ENCODE measurements at regions not wholly inside any gene's neighbourhood (a gene's known extent, or its start where the extent isn't known, plus 50 kb on each side); places are given as distances from the start of the nearest gene placed in this dataset.

DNA sequence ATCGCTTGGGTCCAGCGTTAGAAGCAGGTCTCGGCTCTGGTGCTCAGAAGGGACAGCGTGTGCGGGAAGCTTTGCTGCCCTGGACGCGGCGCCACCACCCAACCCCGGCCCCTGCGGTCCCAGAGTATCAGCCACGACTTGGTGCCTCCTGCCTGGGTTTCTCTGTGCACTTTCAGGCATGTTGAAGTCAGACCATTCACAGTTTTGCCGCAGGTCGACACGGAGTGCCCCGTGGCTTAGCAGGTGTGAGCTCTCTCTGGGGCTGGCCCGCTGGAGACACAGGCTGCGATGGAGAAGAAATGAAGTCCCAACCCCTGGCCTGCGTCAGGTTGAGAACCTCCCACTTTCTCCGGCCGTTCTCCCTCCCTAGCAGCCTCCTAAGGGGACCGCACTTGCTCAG, 494.5 kb downstream of the BRD1 start:
- no peaks in the 10 kb centered on the region for H3F3A ChIP-seq (ENCODE audit: low read depth)
- no peaks in the 10 kb centered on the region for H4K20me1 ChIP-seq (ENCODE audit: insufficient read depth, low read length, poor library complexity, severe bottlenecking)
- no peaks in the 10 kb centered on the region for H3K9me3 ChIP-seq (ENCODE audit: insufficient read depth, low read depth, low read length)
- no peak overlapping the region for H2AFZ ChIP-seq (ENCODE audit: low read length)
- TF ChIP-seq EZH2phosphoT487 (IDR thresholded peaks at IDR 0.05; ENCODE audit: borderline replicate concordance): no peak
- TF ChIP-seq, protein P1, sequence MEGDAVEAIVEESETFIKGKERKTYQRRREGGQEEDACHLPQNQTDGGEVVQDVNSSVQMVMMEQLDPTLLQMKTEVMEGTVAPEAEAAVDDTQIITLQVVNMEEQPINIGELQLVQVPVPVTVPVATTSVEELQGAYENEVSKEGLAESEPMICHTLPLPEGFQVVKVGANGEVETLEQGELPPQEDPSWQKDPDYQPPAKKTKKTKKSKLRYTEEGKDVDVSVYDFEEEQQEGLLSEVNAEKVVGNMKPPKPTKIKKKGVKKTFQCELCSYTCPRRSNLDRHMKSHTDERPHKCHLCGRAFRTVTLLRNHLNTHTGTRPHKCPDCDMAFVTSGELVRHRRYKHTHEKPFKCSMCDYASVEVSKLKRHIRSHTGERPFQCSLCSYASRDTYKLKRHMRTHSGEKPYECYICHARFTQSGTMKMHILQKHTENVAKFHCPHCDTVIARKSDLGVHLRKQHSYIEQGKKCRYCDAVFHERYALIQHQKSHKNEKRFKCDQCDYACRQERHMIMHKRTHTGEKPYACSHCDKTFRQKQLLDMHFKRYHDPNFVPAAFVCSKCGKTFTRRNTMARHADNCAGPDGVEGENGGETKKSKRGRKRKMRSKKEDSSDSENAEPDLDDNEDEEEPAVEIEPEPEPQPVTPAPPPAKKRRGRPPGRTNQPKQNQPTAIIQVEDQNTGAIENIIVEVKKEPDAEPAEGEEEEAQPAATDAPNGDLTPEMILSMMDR (conservative IDR thresholded peaks at IDR 0.05; ENCODE audit: low read length): no peak
- H3K9ac ChIP-seq (ENCODE audit: low read depth, low read length, poor library complexity, severe bottlenecking): no peak overlapping the region
- H3K9me2 ChIP-seq (replicated peaks; ENCODE audit: low read depth, low read length): no peaks in the 10 kb centered on the region
- no peaks in the 10 kb centered on the region for H3K27me3 ChIP-seq (ENCODE audit: insufficient read depth, low read length, poor library complexity, severe bottlenecking)
- H3K79me2 ChIP-seq (ENCODE audit: insufficient read depth, low read length): no peaks in the 10 kb centered on the region
- H3K4me2 ChIP-seq (ENCODE audit: low read depth, low read length, poor library complexity, severe bottlenecking): no peak overlapping the region
- H3K36me3 ChIP-seq (ENCODE audit: insufficient read depth, low read length): no peaks in the 10 kb centered on the region
- H3K4me3 ChIP-seq (ENCODE audit: low read length, poor library complexity, severe bottlenecking): no peak overlapping the region
- H3K4me1 ChIP-seq (ENCODE audit: insufficient read depth, low read length, poor library complexity, severe bottlenecking): no peaks in the 10 kb centered on the region

DNA sequence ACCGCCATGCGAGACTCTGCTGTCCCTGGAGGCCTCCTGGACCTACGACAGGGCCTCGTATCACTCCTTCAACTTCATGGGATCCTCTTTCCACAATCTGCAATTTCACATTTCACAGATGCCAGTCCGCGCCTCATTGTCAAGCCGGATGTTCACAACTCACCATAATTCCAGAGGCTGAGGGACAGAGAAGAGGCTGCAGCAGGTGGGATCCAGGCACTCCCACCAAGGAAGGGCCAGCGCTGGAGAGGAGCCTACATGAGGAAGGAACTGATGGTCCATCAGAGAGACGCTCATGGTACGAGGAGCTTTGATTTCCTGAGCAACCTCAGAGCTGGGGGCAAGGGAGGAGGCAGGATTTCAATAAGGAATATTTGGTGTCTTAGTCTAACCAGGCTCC, 495.0 kb downstream of the BRD1 start:
- no peaks in the 10 kb centered on the region for H3K27me3 ChIP-seq (ENCODE audit: insufficient read depth, low read length, poor library complexity, severe bottlenecking)
- TF ChIP-seq, protein P1 (conservative IDR thresholded peaks at IDR 0.05; ENCODE audit: low read length): no peak
- no peak for TF ChIP-seq EZH2phosphoT487 (IDR thresholded peaks at IDR 0.05; ENCODE audit: borderline replicate concordance)
- H3K36me3 ChIP-seq (ENCODE audit: insufficient read depth, low read length): no peaks in the 10 kb centered on the region
- H3F3A ChIP-seq (ENCODE audit: low read depth): no peaks in the 10 kb centered on the region
- H3K4me2 ChIP-seq (ENCODE audit: low read depth, low read length, poor library complexity, severe bottlenecking): no peak overlapping the region
- H3K9ac ChIP-seq (ENCODE audit: low read depth, low read length, poor library complexity, severe bottlenecking): no peak overlapping the region
- no peaks in the 10 kb centered on the region for H3K9me3 ChIP-seq (ENCODE audit: insufficient read depth, low read depth, low read length)
- no peak overlapping the region for H3K4me3 ChIP-seq (ENCODE audit: low read length, poor library complexity, severe bottlenecking)
- H3K4me1 ChIP-seq (ENCODE audit: insufficient read depth, low read length, poor library complexity, severe bottlenecking): no peaks in the 10 kb centered on the region
- no peaks in the 10 kb centered on the region for H3K9me2 ChIP-seq (replicated peaks; ENCODE audit: low read depth, low read length)
- no peaks in the 10 kb centered on the region for H3K79me2 ChIP-seq (ENCODE audit: insufficient read depth, low read length)
- H4K20me1 ChIP-seq (ENCODE audit: insufficient read depth, low read length, poor library complexity, severe bottlenecking): no peaks in the 10 kb centered on the region
- H2AFZ ChIP-seq (ENCODE audit: low read length): no peak overlapping the region

DNA sequence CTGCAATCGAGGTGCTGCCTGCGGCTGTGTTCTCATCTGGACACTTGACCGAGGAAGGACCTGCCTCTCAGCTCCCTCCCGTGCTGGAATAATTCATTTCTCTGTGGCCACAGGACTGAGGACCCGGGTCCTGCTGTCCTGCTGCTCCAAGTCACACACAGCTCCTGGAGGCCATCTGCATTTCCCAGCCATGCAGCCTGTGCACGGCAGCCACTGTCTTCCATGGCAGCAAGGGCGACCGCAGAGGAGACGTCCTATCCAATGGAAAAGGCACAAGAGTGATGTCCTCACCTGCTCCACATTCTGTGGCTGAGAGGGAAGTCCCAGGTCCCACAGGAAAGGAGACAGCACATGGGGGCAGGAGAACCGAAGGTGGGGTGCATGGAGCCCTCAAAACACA, 495.8 kb downstream of the BRD1 start:
- Histone ChIP-seq H3K27me3 (ENCODE audit: insufficient read depth, low read length, poor library complexity, severe bottlenecking) (no peaks in the 10 kb centered on the region), H3K4me2 (ENCODE audit: low read depth, low read length, poor library complexity, severe bottlenecking) (no peak overlapping the region)
- TF ChIP-seq, protein P1 (conservative IDR thresholded peaks at IDR 0.05; ENCODE audit: low read length): no peak
- TF ChIP-seq EZH2phosphoT487 (IDR thresholded peaks at IDR 0.05; ENCODE audit: borderline replicate concordance): no peak

More for the DNA sequence above, 495.8 kb downstream of the BRD1 start:
- H3K4me3 ChIP-seq (ENCODE audit: low read length, poor library complexity, severe bottlenecking): no peak overlapping the region
- H3K9me3 ChIP-seq (ENCODE audit: insufficient read depth, low read depth, low read length): no peaks in the 10 kb centered on the region
- H3K9ac ChIP-seq (ENCODE audit: low read depth, low read length, poor library complexity, severe bottlenecking): no peak overlapping the region
- no peaks in the 10 kb centered on the region for H3K4me1 ChIP-seq (ENCODE audit: insufficient read depth, low read length, poor library complexity, severe bottlenecking)
- no peak overlapping the region for H2AFZ ChIP-seq (ENCODE audit: low read length)
- no peaks in the 10 kb centered on the region for H3F3A ChIP-seq (ENCODE audit: low read depth)
- no peaks in the 10 kb centered on the region for H3K9me2 ChIP-seq (replicated peaks; ENCODE audit: low read depth, low read length)
- H4K20me1 ChIP-seq (ENCODE audit: insufficient read depth, low read length, poor library complexity, severe bottlenecking): no peaks in the 10 kb centered on the region
- no peaks in the 10 kb centered on the region for H3K79me2 ChIP-seq (ENCODE audit: insufficient read depth, low read length)
- H3K36me3 ChIP-seq (ENCODE audit: insufficient read depth, low read length): no peaks in the 10 kb centered on the region
